ENCODE measurements at regions not wholly inside any gene's neighbourhood (a gene's known extent, or its start where the extent isn't known, plus 50 kb on each side); places are given as distances from the start of the nearest gene placed in this dataset.

DNA sequence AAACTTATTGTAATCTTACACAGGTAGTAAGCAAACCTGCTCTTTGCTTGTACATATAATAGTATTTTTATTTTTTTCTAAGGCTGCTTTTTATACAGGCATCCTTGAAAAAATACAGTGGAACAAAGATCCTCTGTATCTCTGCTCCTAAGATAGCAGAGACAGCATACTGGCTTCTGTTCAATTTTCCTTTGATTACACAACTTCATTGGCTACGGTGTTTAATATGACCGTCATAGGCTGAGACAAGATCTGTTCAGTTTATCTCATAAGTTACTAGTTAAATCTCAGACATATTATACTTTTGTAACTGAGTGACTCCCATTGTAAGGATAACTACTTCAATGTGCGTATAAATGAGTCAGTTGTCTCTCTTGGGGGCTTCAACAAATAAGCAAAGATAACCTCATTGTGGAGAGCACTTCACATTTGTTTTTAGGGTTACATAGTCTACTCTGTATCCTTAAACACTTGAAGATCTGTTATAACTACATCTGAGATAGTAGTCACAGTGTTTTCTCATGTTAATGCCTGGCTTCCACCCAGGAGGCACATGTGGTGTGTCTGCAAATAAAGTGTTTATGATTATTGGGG, 166.1 kb downstream of the KDM5D start:
- Histone ChIP-seq H3K27me3 (ENCODE audit: insufficient read depth, low read length) (no peaks in the 10 kb centered on the region), H3K4me1 (ENCODE audit: control insufficient read depth, insufficient read depth, low read length, unreplicated experiment) (peaks cover 8% of the 10 kb centered on the region), H3K36me3 (ENCODE audit: insufficient read depth, low read length) (no peaks in the 10 kb centered on the region), H3K4me3 (ENCODE audit: low read depth, low read length) (no peak overlapping the region), H2AFZ (ENCODE audit: low read length, unreplicated experiment) (no peak overlapping the region), H3K79me2 (ENCODE audit: control insufficient read depth, insufficient read depth, low read length, unreplicated experiment) (peaks cover 34% of the 10 kb centered on the region), H3K27ac (ENCODE audit: low read depth, low read length) (no peak overlapping the region; the same call in 1 of the 2 replicates)

DNA sequence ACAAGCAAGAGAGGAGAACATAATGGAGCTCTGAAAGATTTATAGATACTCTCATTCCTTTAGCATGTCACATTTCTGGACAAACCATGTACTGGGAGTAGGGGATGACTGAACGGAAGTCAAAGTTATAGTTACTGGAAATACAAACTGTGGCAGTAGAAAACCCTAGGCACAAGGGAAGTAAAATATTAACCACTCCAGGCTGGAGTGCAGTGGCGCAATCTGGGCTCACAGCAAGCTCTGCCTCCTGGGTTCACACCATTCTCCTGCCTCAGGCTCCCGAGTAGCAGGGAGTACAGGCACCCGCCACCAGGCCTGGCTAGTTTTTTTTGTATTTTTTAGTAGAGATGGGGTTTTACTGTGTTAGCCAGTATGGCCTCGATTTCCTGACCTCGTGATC, 167.3 kb downstream of the KDM5D start:
- Histone ChIP-seq H3K27ac (ENCODE audit: low read depth, low read length) (no peak overlapping the region), H3K79me2 (ENCODE audit: control insufficient read depth, insufficient read depth, low read length, unreplicated experiment) (peaks cover 42% of the 10 kb centered on the region)

DNA sequence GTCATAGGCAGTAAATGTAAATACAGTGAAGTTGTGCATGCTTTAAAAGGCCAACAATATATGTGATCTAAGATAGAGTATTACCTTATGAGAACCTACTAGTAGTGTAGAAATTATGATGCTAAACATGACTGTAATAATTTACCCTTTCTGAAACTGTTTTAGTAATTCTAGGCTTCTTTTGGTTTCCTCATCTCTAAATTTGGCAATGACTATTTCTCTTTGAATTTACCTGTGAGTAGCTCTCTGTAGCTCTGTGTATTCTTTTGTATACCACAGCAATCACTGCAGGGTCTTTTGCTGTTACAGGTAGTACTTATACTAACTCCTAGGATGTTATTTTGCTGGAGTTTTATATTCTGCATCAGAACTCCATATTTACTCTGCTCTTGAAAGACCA, 169.6 kb downstream of the KDM5D start:
- H3K27ac ChIP-seq (ENCODE audit: low read depth, low read length): no peak overlapping the region

More for the DNA sequence above, 167.3 kb downstream of the KDM5D start:
- Histone ChIP-seq H3K4me1 (ENCODE audit: control insufficient read depth, insufficient read depth, low read length, unreplicated experiment) (peaks cover 8% of the 10 kb centered on the region), H3K4me3 (ENCODE audit: low read depth, low read length) (no peak overlapping the region), H2AFZ (ENCODE audit: low read length, unreplicated experiment) (no peak overlapping the region), H3K36me3 (ENCODE audit: insufficient read depth, low read length) (no peaks in the 10 kb centered on the region), H3K27me3 (ENCODE audit: insufficient read depth, low read length) (no peaks in the 10 kb centered on the region)

DNA sequence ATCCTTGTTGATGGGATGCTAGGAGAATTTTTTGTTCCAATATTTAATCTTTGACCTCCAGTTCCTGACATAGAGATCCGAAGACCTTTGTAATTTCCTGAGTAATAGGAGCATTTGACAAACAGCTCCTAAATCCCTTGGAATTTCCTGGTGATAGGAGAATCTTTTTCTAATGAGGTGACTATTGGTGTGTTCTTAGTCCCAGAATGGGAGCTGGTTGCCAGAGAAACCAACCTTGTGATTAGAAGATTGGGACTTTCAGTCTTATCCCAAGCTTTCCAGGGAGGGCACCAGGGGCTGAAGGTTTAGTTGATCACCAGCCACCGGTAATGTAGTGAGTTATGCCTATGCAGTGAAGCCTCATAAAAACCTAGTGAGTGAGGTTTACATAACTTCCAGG, 170.9 kb downstream of the KDM5D start:
- H3K79me2 ChIP-seq (ENCODE audit: control insufficient read depth, insufficient read depth, low read length, unreplicated experiment): peaks cover 68% of the 10 kb centered on the region

More for the DNA sequence above, 169.6 kb downstream of the KDM5D start:
- no peak overlapping the region for H3K4me3 ChIP-seq (ENCODE audit: low read depth, low read length)
- no peaks in the 10 kb centered on the region for H3K27me3 ChIP-seq (ENCODE audit: insufficient read depth, low read length)
- no peaks in the 10 kb centered on the region for H3K36me3 ChIP-seq (ENCODE audit: insufficient read depth, low read length)
- H2AFZ ChIP-seq (ENCODE audit: low read length, unreplicated experiment): no peak overlapping the region
- H3K4me1 ChIP-seq (ENCODE audit: control insufficient read depth, insufficient read depth, low read length, unreplicated experiment): peaks cover 20% of the 10 kb centered on the region
- peaks cover 65% of the 10 kb centered on the region for H3K79me2 ChIP-seq (ENCODE audit: control insufficient read depth, insufficient read depth, low read length, unreplicated experiment)

DNA sequence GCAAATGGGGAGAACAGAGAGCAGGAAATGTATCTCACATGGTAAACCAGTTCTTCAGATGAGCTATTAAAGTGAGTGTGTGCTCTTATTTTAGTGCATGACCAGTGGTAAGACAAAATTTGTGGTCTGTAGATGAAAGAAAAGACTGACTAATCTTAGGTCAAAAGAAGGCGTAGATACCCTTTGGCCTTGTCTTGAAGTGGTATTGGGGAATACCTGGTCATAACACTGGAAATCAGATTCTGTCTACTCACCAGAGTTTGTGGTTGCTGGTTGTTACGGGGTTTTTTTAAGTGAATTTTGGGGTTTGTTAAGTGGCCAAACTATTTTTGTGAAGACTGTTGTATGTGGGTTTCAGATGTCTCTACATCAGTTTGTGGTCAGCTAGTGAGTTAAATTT, 173.5 kb downstream of the KDM5D start:
- Histone ChIP-seq H3K79me2 (ENCODE audit: control insufficient read depth, insufficient read depth, low read length, unreplicated experiment) (peaks cover 72% of the 10 kb centered on the region), H3K4me1 (ENCODE audit: control insufficient read depth, insufficient read depth, low read length, unreplicated experiment) (peaks cover 12% of the 10 kb centered on the region), H3K4me3 (ENCODE audit: low read depth, low read length) (no peak overlapping the region), H3K36me3 (ENCODE audit: insufficient read depth, low read length) (no peaks in the 10 kb centered on the region), H2AFZ (ENCODE audit: low read length, unreplicated experiment) (no peak overlapping the region), H3K27ac (ENCODE audit: low read depth, low read length) (no peak overlapping the region), H3K27me3 (ENCODE audit: insufficient read depth, low read length) (no peaks in the 10 kb centered on the region)

More for the DNA sequence above, 170.9 kb downstream of the KDM5D start:
- Histone ChIP-seq H3K4me1 (ENCODE audit: control insufficient read depth, insufficient read depth, low read length, unreplicated experiment) (peaks cover 20% of the 10 kb centered on the region), H3K4me3 (ENCODE audit: low read depth, low read length) (no peak overlapping the region), H2AFZ (ENCODE audit: low read length, unreplicated experiment) (no peak overlapping the region), H3K27ac (ENCODE audit: low read depth, low read length) (no peak overlapping the region), H3K36me3 (ENCODE audit: insufficient read depth, low read length) (no peaks in the 10 kb centered on the region), H3K27me3 (ENCODE audit: insufficient read depth, low read length) (no peaks in the 10 kb centered on the region)

DNA sequence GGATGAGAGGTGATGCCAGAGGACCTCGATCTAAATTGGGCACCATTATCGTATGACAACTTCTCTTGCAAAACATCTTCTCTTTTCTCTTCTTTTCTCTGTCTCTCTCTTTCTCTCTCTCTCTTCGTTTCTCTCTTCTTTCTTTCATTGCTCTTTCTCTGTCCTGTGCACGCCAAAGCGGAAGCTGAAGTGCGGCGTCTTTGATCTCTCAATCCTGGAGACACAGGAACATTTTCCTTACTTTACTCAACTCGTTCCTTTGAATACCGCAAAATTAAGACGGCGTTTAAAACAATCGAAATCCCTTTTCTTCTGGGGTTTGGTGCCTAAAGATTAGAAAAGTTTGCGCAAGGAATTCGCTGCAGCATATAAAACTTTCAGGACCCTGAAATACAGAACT, 176.6 kb downstream of the KDM5D start:
- no peaks in the 10 kb centered on the region for H3K36me3 ChIP-seq (ENCODE audit: insufficient read depth, low read length)
- H2AFZ ChIP-seq (ENCODE audit: low read length, unreplicated experiment): peak overlapping the region; percentile 94
- peaks cover 12% of the 10 kb centered on the region for H3K4me1 ChIP-seq (ENCODE audit: control insufficient read depth, insufficient read depth, low read length, unreplicated experiment)
- peak overlapping the region; percentile 47; the same call in 1 of the 2 replicates for H3K27ac ChIP-seq (ENCODE audit: low read depth, low read length)
- H3K27me3 ChIP-seq (ENCODE audit: insufficient read depth, low read length): no peaks in the 10 kb centered on the region
- peaks cover 52% of the 10 kb centered on the region for H3K79me2 ChIP-seq (ENCODE audit: control insufficient read depth, insufficient read depth, low read length, unreplicated experiment)
- H3K4me3 ChIP-seq (ENCODE audit: low read depth, low read length): peak overlapping the region; percentile 95

DNA sequence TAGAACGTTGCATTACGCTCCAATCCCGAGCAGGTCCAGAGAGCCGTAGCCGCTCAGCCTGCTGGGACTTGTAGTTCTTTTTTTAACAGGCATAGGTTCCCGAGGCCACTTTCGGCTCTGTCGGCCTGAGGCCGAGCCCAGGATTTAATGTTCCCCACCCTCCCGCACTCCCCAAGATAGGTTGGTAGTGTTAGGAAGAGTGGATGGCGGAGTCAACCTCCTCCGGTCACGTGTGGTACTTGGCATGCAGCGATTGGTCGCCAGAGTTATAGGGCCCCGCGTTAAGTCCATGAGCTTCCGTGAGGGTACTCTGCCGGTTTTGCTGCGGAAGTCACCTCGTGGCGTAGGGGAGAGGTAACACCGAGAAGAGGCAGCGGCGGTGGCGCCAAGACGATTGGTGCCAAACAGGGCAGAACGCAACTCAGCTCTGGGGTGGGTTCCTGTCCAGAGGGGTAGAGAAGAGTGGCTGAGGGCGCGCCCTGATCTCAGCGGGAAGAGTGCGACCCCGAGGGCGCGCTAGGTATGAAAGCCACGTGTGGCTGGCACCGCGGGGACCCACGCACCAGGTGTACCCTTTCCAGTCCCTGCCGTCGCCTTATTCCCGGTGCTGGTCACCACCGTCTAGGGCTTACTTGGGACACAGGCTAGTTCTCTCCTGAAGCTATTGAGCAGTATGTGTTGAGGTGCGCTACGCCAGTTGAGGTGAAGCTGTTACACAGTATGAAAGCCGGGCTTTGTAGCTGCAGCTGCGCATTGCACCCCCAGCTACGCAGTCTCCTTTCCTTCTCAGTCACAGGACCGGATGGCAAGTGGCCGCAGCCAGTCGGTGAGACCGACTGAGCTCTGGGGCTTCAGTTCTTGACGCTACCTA, 177.2 kb downstream of the KDM5D start:
- peaks cover 12% of the 10 kb centered on the region for H3K4me1 ChIP-seq (ENCODE audit: control insufficient read depth, insufficient read depth, low read length, unreplicated experiment)
- H3K36me3 ChIP-seq (ENCODE audit: insufficient read depth, low read length): no peaks in the 10 kb centered on the region
- no peaks in the 10 kb centered on the region for H3K27me3 ChIP-seq (ENCODE audit: insufficient read depth, low read length)
- H2AFZ ChIP-seq (ENCODE audit: low read length, unreplicated experiment): peak overlapping the region; percentile 94
- peak overlapping the region; percentile 95 for H3K4me3 ChIP-seq (ENCODE audit: low read depth, low read length)
- H3K27ac ChIP-seq (ENCODE audit: low read depth, low read length): peak overlapping the region; percentile 47
- H3K79me2 ChIP-seq (ENCODE audit: control insufficient read depth, insufficient read depth, low read length, unreplicated experiment): peaks cover 47% of the 10 kb centered on the region

DNA sequence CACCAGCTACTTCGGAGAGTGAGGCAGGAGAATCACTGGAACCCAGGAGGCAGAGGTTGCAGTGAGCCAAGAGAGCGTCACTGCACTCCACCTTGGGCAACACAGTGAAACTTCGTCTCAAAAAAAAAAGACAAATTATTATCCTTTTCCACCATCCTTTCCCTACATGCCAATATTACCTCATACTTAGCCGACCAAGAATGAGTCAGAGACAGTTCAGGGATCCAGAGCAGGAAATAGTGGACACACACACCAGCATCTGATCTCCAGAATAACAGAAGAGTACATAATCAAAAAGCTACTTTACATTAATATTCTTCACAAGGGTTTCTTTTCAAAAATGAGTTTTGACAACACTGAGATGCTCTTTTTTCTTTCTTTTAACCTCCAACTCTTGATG, 185.4 kb downstream of the KDM5D start:
- H3K27ac ChIP-seq (ENCODE audit: low read depth, low read length): peak overlapping the region; percentile 29; the same call in 1 of the 2 replicates
- H2AFZ ChIP-seq (ENCODE audit: low read length, unreplicated experiment): peak overlapping the region; percentile 38
- peaks cover 7% of the 10 kb centered on the region for H3K4me1 ChIP-seq (ENCODE audit: control insufficient read depth, insufficient read depth, low read length, unreplicated experiment)

DNA sequence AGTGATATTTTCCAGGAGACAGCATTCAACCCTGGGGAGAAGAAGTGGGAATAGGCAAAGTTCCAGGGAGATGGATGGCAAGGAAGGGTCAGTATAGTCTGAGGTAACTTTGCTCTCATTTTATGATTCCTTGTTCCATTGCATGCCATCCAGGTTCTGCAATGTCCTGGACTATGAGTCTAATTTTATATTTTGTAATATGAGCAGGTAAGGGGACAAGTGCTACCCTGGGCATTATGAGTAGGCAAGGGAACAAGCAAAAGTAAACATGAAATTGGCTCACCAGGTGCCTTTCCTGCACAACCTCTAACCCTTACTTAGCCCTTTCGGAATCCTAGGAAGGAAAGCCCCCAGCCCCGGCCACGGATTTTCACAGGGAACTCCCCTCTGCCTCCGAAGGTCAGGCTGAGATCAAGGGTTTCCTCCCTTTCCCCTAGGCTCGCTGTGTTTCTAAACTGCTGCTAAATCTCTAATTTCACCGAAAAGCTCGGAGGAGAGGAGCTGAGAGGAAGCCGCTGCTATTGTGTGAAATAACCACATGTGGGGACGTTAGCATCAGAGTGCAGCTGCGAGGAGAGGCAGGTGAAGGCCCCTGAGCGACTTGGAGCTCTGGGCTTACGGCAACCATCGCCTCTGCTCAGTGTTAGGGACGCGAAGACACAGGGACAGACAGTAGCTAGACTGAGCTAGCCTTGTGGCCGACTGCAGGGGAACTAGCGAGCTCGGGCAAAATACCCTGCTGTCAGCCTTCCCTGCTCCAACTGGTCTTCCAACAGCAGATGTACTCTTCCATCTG, 194.7 kb downstream of the KDM5D start:
- Histone ChIP-seq H3K27ac (ENCODE audit: low read depth, low read length) (no peak overlapping the region), H2AFZ (ENCODE audit: low read length, unreplicated experiment) (no peak overlapping the region), H3K4me3 (ENCODE audit: low read depth, low read length) (no peak overlapping the region), H3K79me2 (ENCODE audit: control insufficient read depth, insufficient read depth, low read length, unreplicated experiment) (no peaks in the 10 kb centered on the region), H3K27me3 (ENCODE audit: insufficient read depth, low read length) (no peaks in the 10 kb centered on the region), H3K4me1 (ENCODE audit: control insufficient read depth, insufficient read depth, low read length, unreplicated experiment) (no peaks in the 10 kb centered on the region), H3K36me3 (ENCODE audit: insufficient read depth, low read length) (no peaks in the 10 kb centered on the region)

More for the DNA sequence above, 185.4 kb downstream of the KDM5D start:
- Histone ChIP-seq H3K27me3 (ENCODE audit: insufficient read depth, low read length) (no peaks in the 10 kb centered on the region), H3K4me3 (ENCODE audit: low read depth, low read length) (no peak overlapping the region), H3K79me2 (ENCODE audit: control insufficient read depth, insufficient read depth, low read length, unreplicated experiment) (no peaks in the 10 kb centered on the region), H3K36me3 (ENCODE audit: insufficient read depth, low read length) (no peaks in the 10 kb centered on the region)

DNA sequence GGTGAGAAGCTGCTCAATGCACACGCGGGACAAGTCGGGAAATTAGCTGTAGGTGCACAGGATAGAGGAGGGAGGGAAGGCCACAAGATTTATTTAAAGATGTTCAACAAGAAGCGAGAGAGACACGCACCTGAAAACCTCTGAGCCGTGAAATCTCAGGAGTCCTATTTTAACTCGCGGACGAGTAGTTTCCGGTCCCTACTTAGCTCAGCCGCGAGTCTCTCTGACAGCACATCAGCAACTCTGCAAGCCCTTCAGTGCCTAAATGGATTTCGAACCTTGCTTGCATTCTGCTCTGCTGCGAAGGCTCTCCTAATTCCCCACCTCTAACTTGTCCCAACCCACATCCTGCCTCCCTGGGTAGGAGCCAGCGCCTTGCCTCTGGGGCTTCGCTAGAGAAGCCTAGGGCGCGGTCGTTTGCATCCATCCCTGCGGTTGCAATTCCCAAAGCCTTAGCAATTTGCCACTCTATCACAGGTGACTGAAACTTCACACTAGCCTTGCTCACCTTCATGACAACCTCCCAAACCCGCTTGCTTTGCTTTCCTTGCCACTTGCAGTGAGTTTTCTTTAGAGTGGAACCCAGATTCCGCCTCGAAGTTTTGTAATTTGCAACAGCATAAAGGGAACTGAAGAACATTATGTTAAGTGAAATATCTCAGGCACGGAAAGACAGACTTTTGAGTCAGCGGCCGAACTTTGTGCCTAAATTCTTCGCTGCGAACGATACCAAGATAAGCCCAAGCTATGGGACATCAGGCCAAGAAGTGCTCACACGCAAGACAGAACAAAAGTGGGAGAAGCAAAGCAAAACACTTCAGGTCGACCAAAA, 202.8 kb downstream of the KDM5D start:
- Histone ChIP-seq H2AFZ (ENCODE audit: low read length, unreplicated experiment) (no peak overlapping the region), H3K4me1 (ENCODE audit: control insufficient read depth, insufficient read depth, low read length, unreplicated experiment) (no peaks in the 10 kb centered on the region), H3K27ac (ENCODE audit: low read depth, low read length) (no peak overlapping the region), H3K27me3 (ENCODE audit: insufficient read depth, low read length) (peaks cover 5% of the 10 kb centered on the region; the same call in 1 of the 2 replicates), H3K36me3 (ENCODE audit: insufficient read depth, low read length) (no peaks in the 10 kb centered on the region), H3K79me2 (ENCODE audit: control insufficient read depth, insufficient read depth, low read length, unreplicated experiment) (no peaks in the 10 kb centered on the region), H3K4me3 (ENCODE audit: low read depth, low read length) (no peak overlapping the region)

Measured in ACC112 (cell line).